HG03460 (cell line): ENCODE measurements at regions not wholly inside any gene's neighbourhood (a gene's known extent, or its start where the extent isn't known, plus 50 kb on each side); places are given as distances from the start of the nearest gene placed in this dataset.

Experiments used
- ATAC-seq: cut with Tn5 transposase; IDR thresholded peaks from one replicate; pipeline ENCODE4 v1.9.1; 2021; ENCODE audit not compliant: unreplicated experiment

DNA sequence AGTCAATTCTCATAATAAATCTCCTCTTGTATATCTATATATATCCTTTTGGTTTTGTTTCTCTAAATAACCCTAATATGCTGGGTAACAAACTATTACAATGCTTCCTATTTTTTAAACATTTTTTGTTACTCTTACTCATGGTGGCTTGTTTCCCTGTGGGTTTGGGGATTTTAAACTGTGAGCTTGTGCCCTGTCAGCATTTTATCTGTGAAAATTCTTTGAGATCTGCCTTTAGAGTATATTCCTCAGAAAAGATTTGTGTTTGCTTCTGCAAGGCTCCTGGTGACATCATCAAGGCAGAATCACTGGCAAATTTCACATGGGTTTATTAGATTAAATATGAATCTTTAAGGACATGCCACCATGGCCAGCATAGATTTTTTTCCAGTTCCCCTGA, 273.6 kb downstream of the LRFN2 start:
- no peak for ATAC-seq

DNA sequence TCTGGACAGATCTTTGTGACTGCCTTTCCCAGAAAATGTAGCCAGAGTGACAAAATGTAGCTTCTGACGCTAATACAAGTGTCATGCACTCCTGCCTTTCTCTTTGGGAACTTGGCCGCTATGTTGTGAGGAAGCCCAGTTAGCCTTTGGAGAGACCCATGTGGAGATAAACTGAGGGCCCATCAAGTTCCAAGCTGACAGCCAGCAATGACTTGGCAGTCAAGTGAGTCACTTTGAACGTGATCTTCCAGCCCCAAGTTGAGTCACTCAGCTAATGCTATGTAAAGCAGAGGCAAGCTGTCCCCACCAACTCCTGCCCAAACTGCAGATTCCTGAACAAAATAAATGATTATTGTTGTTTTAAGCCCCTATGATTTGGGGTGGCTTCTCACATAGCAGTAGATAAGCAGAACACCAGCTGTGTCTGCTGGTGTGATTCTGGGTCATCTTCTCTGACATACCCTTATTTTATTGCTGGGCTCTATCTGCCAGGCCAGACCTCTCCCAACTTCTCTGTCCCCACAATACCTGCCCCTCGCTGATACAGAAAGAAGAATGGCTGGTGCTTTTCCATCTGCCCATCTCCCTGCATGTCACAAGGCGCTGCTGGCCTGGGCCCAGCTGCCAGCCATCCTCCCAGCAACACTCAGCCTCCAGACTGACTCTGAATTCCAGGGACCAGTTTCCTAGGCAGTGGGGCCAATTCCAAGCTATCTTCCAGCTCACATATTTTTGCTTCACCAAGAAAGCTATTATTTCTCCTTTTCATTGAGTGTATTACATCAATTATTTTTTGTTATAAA, 274.8 kb downstream of the LRFN2 start:
- ATAC-seq = no peak

DNA sequence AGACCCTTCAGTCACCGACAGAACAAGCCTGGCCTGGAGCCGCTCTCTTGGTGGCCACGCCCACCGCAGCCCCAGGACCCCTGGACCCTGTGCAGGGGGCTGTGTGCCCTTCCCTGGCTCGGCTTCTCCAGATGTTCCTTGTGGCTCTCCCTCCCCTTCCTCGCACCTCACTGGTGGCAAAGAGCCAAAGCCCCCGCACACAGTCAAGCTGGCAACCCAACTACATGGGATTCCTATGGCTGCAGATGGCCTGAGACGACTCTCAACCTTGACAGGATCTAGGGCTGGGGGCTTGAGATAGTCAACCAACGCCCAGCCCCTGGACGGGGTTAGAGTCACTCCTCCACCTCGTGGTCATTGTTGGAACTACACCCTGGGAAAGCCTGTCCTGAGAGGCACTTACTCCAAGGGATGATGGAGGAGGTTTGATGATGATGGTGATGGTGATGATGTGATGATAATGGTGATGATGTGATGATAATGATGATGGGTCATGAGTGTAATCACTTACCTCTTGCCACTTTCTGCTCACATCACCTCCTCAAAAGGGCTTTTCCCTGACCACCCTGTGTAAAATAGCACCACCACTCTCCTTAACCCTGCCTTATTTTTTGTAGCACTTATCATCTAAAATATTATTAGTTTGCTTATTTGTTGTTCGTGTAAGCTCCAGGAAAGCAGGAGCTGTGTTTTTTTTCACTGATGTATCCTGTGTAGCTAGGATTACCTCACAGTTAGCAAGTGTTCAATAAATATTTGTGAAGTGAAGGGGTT, 278.4 kb downstream of the LRFN2 start:
- no peak for ATAC-seq

DNA sequence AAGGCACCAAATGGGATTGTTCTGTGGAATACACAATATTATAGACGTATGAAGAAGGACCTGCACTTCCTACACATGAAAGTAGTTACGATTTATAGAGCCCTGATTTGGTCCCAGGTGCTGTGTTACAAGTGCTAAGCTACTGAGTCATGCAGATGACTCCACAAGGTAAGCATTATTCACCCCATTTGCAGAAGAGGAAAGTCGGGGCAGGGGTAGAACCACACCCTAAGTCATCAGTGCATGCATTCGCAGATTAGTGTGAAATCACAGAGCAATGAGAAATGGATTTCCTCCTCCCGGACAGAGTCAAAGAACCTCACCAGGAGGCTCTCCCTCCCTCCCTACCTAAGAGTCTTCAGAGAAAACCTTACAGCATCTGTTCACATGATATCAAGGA, 279.5 kb downstream of the LRFN2 start:
- no peak for ATAC-seq

DNA sequence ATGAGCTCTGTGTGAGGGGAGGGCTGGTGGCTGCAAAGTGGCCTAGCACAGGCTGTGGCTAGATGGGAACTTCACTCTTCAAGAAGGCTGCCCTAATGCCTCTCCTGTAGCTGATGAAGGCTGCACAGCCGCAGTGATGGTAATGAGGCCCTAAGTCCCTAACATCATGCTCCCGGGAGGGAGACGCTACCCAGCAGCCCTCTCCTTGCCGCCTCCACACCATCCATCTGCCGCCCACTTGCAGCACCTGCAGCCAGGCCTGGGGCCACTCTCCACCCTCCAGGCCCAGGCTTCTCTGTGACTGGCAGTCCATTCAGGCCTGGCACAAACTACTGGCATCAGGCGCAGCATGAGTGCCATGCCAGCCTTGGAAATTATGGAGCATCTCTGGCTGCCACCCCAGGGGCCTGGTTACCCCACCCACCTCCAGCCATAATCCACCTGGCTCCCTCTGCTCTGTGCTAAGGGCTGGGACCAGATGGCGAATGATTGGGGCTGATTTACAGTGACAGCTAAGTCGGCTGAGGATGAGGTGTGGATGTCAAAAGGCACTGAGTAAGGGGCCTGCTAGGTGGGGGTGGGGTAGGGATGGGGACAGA, 284.2 kb downstream of the LRFN2 start:
- no peak for ATAC-seq

DNA sequence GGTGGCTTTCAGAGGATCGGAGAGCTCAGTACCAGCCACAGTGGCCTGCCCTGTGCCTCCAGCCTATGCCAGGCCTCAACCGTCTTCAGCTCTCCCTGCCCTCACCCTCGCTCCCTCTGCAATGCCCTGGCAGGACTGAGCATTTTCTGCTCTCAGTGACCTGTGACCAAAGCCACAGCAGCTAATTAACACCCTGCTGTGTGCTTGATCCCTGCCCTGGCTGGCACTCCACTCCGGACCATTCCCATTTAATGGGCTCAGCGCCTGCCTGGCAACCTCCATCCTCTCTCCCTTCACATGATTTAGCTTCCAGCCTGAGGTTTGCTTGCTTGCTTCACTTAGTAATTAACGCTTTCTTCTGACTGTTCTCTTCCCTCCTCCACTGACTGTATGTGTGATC, 287.5 kb downstream of the LRFN2 start:
- no peak for ATAC-seq

DNA sequence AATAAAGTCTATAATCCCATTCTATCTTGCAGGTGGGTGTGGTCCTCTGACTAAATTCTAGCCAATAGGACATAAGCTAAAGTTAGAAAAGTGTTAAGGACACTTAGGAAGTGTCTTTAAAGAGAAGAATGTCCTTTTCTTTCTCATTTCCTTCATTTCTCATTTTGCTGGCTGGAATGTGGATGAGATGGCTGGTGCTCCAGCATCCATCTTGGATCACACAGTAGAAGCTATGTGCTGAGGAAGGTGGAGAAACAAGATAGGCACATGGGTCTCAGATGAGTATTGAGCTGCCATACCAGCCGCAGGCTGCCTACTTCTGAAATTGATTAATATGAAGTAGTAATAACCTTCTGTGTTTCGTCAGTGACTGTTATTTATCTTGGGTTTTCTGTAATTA, 289.0 kb downstream of the LRFN2 start:
- no peak for ATAC-seq

DNA sequence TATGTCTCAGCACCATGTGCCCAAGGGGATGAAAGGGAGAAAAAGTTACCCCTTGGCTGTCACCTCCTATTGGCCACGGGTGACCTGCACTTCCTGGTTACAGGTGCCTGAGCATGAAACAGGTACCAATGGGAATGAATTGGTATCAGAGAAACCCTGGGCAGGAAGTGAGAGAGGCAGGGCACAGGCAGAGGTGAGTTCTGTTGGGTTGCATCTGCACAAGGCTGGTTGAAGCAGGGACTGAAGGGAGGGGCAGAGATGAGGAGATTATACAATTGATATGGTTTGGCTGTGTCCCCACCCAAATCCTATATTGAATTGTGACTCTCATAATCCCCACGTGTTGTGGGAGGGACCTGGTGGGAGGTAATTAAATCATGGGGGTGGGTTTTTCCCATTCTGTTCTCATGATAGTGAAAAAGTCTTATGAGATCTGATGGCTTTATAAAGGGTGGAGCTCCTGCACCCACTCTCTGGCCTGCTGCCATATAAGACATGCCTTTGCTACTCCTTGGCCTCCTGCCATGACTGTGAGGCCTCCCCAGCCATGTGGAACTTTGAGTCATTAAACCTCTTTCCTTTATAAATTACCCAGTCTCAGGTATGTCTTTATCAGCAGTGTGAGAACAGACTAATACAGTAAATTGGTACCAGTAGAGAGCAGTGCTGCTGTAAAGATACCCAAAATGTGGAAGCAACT, 291.8 kb downstream of the LRFN2 start:
- no peak for ATAC-seq

DNA sequence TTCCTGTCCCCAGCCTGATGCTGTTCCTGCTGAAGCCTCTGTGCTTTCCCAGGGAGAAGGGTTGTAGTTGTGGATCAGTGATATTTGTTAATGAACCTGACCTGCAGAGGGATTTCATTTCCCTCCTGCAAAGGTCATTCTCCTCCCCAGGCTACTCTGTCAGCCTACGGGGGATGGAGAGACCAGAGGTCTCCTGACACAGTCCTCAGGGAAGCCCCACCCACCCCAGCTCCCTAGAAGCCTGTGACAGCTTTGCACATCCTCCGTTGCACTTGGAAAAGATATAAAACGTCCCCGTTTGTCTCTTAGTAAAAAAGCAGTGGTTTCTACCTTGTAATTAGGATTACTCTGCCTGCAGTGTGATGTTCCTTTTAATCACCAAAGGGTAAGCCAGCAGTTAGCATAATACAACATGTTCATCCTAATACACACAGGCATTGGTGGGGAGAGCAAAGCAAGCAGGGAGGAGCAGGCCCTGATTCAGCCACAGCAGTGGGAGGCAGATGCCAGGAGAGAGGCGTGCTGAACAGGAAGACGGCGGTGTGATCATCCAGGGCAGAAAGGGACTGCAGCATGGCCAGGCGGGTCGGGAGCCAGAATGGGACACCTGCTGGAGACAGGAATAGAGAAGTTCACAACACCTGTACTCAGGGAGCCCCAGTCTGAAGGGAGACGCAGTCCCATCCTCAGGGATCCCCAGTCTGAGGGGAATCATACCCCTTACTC, 293.5 kb downstream of the LRFN2 start:
- ATAC-seq = no peak

DNA sequence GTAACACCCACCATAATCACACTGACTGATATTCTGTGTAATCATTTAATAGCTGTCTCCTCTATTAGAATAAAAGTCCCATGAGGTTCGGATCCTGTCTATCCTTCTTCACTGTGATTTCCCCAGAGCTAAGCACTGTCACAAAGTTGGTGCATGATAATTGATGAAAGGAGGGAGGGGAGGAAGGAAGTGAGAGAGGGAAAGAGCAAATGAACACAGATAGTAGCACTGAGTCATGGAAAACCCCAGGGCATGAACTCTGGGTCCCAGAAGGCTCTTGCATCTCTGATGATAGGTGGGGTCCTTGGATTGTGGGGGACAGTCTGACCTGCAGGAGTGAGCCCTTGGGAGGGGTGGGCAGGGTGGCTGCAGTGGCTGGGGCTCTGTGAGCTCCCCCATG, 294.1 kb downstream of the LRFN2 start:
- ATAC-seq = no peak

DNA sequence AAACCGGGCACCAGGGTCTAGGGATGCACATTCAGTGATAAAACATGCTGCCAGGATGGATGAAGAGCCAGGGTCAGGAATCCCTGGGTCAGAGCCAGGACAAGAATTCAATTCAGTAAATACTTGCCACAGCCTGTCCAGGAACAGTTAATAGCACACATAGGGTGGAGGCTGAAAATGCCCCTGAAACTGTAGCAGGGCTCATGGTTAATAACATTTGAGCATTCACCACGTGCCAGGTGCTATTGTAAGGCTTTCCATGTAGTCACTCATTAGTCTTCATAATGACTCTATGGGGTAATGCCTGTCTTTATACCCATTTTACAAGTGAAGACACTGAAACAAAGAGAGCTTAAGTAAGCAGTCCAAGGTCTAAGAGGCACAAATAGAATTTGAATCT, 296.3 kb downstream of the LRFN2 start:
- no peak for ATAC-seq

DNA sequence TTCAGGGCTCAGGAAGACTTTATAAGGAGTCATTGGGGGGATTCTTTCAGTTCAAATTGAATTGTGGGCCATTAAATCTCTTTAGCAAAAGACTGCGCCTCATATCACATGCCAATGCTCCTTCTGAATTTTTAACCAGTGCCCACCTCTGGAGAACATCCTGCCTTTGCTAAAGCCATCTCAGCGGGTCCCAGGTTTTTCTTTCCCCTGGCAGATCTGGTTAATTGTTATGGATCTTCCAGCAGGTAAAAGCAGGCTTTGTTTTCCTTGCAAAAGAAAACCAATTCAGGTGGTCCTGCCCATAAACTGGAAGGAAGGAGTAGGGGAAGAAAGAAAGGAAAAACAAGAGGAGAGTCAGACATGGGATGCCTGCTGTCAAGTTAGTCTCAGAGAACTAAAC, 298.2 kb downstream of the LRFN2 start:
- no peak for ATAC-seq

DNA sequence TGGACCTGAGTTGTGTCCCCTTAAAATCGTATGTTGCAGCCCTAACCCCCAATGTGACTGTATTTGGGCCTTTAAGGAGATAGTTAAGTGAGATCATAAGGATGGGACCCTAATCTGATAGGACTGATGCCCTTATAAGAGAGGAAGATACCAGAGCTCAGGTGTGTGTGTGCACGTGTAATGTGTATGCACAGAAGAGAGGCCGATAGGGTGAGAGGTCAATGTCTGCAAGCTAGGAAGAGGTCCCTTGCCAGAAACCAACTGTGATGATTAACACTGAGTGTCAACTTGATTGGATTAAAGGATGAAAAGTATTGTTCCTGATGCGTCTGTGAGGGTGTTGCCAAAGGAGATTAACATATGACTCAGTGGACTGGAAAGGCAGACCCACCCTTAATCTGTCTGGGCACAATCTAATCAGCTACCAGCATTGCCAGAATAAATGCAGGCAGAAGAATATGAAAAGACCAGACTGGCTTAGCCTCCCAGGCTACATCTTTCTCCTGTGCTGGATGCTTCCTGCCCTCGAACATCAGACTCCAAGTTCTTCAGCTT, 299.8 kb downstream of the LRFN2 start:
- no peak for ATAC-seq

DNA sequence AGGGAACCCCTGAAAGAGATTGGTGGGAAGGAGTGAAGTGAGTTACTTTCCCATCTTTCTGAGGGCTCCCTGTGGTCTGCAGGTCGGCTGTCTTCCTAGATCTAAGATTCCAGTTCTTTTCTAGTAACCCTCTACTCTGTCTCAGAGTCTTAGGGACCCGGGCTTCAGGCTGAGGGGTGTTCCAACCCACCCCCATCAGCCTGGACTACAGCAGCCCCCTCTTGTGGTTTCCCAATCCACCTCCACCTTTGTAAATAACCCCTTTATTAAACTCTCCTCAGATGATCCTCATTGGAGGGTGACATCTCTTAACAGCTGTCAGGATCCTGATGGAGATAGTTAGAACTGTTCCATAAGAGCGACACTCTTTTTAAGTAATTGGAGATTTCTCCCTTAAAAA, 300.4 kb downstream of the LRFN2 start:
- ATAC-seq = no peak

DNA sequence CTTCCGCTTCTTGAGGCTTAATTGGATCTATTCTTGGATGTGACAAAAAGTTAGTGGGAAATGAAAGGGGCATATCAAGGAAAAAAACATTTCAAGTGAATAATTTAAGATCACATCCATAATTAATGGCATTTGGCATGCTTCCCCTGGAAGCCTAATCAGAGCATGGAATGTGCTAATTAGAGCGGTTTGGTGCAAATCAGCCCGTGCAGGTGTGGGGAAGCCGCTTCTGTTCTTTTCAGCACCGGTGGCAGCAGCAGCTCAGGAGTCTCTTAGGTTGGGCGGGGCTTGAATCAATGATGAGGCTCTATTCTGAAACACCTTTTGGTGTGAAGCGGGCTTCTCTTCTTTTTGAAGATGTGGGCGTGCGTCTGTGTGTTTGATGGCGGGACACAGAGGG, 301.2 kb downstream of the LRFN2 start:
- ATAC-seq = no peak

DNA sequence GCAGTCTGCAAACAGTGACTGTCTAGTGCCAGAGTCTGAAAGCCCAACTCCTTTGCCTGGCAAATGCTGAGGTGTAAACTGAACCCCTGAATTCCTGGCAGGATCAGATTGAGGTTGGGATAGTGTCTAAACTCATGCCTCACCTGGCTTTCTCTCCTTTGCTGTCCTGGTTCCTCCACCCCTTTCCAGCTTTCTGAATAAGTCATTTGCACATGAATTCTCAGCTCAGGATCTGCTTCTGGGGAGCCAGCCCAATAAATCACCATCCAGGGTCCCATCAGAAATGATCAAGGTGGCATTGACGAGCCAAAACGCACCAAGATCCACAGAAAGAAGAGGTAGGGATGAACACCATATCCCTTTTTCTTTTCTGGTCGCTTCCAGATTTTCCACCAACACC, 301.6 kb downstream of the LRFN2 start:
- no peak for ATAC-seq

DNA sequence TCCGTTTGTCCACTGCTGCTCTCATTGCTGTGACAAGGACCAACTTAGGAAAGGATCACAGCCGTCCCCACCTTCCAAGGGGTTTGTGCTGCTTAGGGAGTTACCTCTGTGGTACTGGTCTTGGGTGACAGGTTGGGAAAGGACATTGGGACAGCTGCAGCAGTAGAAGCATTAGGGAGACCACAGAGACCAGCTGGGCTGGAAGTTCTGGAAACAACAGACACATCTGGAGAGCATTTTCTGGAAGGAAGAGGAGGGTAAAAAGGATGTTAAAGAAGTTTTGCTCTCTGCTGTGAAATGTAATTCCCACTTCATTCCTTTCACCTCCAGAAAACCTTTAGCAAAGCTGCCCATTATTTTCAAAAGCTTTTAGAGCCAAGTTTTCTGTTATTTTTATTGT, 304.2 kb downstream of the LRFN2 start:
- ATAC-seq = no peak

DNA sequence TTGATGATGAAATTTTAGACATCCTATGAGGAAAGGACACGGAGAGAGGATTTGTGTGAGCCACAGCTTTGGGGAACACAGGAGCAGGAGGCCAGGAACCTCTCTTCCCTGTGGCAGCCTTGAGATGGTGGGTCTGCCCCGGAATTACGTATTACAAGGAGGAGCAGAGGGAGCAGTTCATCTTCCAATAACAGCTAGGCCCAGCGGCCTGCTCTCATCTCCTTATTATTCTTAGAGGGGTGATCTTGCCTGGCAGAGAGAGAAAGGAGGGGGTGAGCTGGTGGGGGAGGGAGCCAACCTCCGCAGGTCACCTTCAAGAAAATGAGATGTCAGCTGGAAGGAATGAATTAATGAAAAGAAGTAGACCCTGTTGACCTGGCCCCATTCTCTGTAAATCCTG, 305.8 kb downstream of the LRFN2 start:
- no peak for ATAC-seq

DNA sequence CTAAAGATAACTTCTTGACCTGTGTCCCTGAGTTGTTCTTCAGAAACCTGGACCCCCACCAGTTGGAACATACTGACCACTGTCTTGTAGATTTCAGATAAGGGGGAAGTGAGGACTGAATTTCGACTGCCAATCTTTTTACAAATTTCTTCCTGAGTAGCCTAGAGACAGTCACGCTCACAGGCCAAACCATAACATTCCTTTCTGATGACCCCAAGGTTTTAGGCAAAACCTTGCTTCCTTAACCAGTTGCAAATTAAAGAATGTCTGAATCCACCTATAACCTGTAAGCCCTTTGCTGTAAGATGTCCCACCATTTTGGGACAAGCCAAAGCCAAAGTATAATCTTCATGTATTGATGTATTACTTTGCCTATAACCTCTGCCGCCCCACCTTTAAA, 306.9 kb downstream of the LRFN2 start:
- ATAC-seq = no peak

DNA sequence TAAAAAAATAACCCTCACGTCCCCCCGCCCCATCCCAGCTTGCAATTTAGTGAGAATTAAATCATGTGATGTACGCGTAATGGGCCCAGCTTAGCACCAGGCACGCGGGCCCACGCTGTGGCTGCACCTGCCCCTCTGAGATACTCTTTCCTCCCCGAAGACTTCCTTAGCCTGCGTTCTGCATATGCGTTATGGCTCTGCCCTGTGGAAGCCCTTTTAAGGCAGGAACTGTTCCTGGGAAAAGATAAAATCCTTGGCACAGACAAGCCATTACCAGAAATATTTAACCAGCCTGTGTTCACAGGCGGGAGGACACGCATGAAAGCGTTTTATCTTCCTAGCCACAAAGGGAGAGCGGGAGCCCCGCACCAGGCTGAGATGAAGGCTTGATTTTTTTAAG, 311.0 kb downstream of the LRFN2 start:
- ATAC-seq = no peak

DNA sequence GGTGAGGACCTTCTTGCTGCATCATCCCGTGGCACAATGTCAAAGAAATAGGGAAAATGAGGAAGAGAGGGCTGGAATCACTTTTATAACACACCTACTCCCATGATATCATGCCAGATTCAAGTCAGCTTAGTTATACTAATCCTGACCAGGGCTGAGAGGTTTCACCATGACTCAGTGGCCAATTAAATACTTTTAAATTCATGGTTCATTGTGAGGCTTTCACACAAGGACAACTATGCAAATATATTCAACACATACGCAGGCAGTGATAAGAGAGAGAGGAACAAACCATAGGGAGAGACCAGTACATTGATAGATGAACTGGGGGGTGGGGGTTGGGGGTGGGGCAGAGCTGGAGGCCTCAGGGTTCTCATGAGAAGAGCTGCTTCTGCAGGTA, 313.1 kb downstream of the LRFN2 start:
- no peak for ATAC-seq
